Naive thymus-derived CD8-positive, alpha-beta T cell (primary cell): ENCODE measurements at regions not wholly inside any gene's neighbourhood (a gene's known extent, or its start where the extent isn't known, plus 50 kb on each side); places are given as distances from the start of the nearest gene placed in this dataset.

Source experiments
- ATAC-seq, 2 donors: fragments of 150-1000 bp; cut with Tn5 transposase in 1 of 2; sonication (Bioruptor Pico), chemical (Tn5 transposase) in 1 of 2; 1 replicate in 1 of 2; 2 replicates in 1 of 2; pipeline ENCODE4 v1.10.0; 2021; ENCODE audit warnings: mild to moderate bottlenecking in 2 of 2, moderate library complexity in 2 of 2
- POLR2A ChIA-PET: fragments of 350-600 bp; sonication (Branson Sonifier 250); formaldehyde crosslinking; loops from one replicate; lab custom pipeline; 2021; ENCODE audit warnings: antibody characterized with exemption; lab: Charles Lee
- DNase-seq, 10 donors: peaks; one replicate each; pipeline versions ENCODE4 v3.0.0 to v3.0.0-alpha.2; 2020 to 2022
- H3K27ac Mint-ChIP-seq, 10 donors: one replicate each; pipeline ENCODE4 v1.8.0; 2020 to 2022; ENCODE audit warnings: mild to moderate bottlenecking in 10 of 10, mixed read lengths in 10 of 10, moderate library complexity in 4 of 10, inconsistent platforms in 1 of 10
- H3K27me3 Mint-ChIP-seq, 5 donors: one replicate each; pipeline ENCODE4 v1.8.0; 2021 to 2022; ENCODE audit warnings: mixed read lengths in 5 of 5
- H3K36me3 Mint-ChIP-seq, 3 donors: one replicate each; pipeline ENCODE4 v1.8.0; 2020 to 2022; ENCODE audit warnings: mixed read lengths in 3 of 3, mild to moderate bottlenecking in 2 of 3, inconsistent platforms in 1 of 3
- H3K4me1 Mint-ChIP-seq, 4 donors: one replicate each; pipeline ENCODE4 v1.8.0; 2021 to 2022; ENCODE audit warnings: mixed read lengths in 4 of 4
- H3K4me3 Mint-ChIP-seq, 10 donors: one replicate each; pipeline ENCODE4 v1.8.0; 2020 to 2022; ENCODE audit warnings: mild to moderate bottlenecking in 10 of 10, mixed read lengths in 10 of 10, moderate library complexity in 6 of 10, inconsistent platforms in 1 of 10
- H3K9me3 Mint-ChIP-seq, 9 donors: one replicate each; pipeline ENCODE4 v1.8.0; 2020 to 2022; ENCODE audit warnings: mixed read lengths in 9 of 9, mild to moderate bottlenecking in 3 of 9, inconsistent platforms in 1 of 9, moderate library complexity in 1 of 9

DNA sequence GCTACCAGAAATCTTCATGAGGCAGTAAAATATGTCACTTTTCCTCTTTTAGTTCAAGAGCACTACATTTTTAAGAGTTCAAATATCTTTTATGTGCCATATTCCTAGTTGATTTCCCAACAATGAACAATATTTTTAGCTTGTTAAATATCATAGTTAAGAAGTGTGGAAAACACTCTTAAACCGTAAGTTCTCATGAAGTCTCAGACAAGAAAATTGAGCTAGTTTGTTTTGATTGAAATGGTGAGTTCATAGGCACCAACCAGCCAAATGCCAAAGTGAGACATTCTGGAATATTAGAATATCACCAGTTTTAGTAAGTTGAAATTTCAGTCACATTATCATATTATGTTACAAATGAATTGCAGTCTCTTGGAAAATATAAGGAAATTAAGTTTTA is 277.2 kb upstream of the HSF2 start:
- Mint-ChIP-seq H3K36me3 (no peaks in the 10 kb centered on the region), H3K4me1 (no peaks in the 10 kb centered on the region), H3K4me3 (no peak overlapping the region), H3K9me3 (peaks cover 0 to 10% (median 0%) of the 10 kb centered on the region in 9 donors), H3K27ac (no peak overlapping the region), H3K27me3 (peaks cover 0 to 4% (median 0%) of the 10 kb centered on the region in 5 donors)
- POLR2A ChIA-PET, result no interaction called here
- ATAC-seq, result no peak
- no peak for DNase-seq

DNA sequence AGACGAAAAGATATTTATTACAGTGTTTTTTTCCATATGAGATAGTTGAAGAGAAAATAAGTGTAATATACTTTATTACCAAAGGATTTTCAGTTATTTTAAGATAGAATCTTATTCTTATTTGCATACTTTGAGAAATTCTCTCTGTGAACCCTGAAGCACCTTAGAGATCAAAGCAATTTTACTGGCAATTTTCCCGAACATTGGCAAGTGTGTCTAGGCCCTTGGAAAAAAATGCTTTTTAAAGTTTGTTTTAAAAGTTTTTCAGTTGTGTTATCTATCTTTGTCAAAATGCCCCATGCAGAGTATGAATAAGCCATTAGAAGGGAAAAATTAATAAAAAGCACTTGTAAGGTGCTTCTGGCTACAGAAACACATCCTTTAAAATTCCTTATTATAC is 276.8 kb upstream of the HSF2 start:
- no peak for DNase-seq
- H3K27me3 Mint-ChIP-seq, result peaks cover 0 to 8% (median 0%) of the 10 kb centered on the region in 5 donors
- POLR2A ChIA-PET, result no interaction called here
- H3K4me3 Mint-ChIP-seq, result no peak overlapping the region
- ATAC-seq, result no peak
- H3K4me1 Mint-ChIP-seq, result no peaks in the 10 kb centered on the region
- H3K9me3 Mint-ChIP-seq, result peaks cover 0 to 13% (median 0%) of the 10 kb centered on the region in 9 donors
- H3K36me3 Mint-ChIP-seq, result no peaks in the 10 kb centered on the region
- no peak overlapping the region for H3K27ac Mint-ChIP-seq

DNA sequence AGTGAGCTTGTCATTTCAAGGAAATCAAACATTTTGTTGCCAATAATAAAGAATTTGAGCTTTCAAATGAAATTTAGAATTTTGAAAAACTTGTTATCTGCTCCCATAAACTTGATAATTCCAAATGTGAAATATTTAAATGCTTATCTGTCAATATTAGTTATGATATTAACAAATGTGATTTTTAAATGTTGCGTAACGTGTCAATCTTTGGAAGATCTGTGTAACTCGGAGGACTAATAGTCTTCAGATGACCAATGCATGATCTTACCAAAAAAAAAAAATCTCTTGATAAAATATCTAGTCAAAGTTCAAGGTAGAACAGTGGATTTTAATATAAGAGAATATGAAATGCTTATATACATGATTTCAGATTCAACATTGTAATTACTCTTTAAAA is 274.5 kb upstream of the HSF2 start:
- no peaks in the 10 kb centered on the region for H3K4me1 Mint-ChIP-seq
- POLR2A ChIA-PET, result no interaction called here
- peaks cover 0 to 10% (median 0%) of the 10 kb centered on the region in 9 donors for H3K9me3 Mint-ChIP-seq
- no peak overlapping the region for H3K4me3 Mint-ChIP-seq
- no peaks in the 10 kb centered on the region for H3K36me3 Mint-ChIP-seq
- no peak for ATAC-seq
- peaks cover 0 to 8% (median 0%) of the 10 kb centered on the region in 5 donors for H3K27me3 Mint-ChIP-seq
- no peak for DNase-seq
- no peak overlapping the region for H3K27ac Mint-ChIP-seq

DNA sequence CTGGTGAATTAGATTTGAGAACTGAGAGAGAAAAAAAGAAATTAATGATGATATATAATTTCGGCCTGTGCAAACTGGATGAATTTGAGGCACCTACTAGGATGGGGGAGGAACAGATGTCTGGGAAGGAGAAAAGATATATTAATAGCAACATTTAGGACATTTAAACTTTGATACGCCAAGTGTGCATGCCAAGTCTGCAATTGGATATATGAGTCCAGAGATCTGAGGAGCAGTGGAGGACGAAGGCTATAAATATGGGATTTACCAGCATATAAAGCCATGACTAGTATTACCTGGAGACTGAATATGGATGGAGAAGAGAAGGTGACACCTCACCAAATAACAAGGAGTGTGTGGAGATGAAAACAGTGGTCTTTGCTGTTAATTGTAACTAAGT is 272.6 kb upstream of the HSF2 start:
- no peaks in the 10 kb centered on the region for H3K36me3 Mint-ChIP-seq
- no peak for ATAC-seq
- H3K9me3 Mint-ChIP-seq, result peaks cover 0 to 6% (median 0%) of the 10 kb centered on the region in 9 donors
- DNase-seq, result no peak
- POLR2A ChIA-PET, result no interaction called here
- H3K27me3 Mint-ChIP-seq, result peaks cover 0 to 8% (median 0%) of the 10 kb centered on the region in 5 donors
- H3K4me3 Mint-ChIP-seq, result no peak overlapping the region
- H3K27ac Mint-ChIP-seq, result no peak overlapping the region
- H3K4me1 Mint-ChIP-seq, result peaks cover 0 to 3% (median 2%) of the 10 kb centered on the region in 4 donors

DNA sequence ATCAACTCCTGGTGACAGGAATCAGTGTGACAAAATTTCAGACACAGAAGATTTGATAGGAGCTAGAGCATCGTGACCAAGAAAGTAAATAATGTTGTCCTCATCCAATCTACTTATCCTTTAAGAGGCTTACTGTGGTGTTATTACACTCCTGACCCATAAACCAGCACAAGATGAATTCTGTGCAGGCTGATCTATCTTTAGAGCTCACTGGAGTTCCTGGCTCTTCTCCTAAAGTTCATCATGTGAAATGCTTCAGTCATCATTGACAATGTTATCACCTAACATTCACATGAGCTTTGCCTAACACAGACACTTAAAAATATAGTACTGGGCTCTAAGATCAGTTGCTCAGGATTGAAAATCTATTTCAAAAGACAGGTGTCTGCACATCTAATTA is 271.0 kb upstream of the HSF2 start:
- Mint-ChIP-seq H3K36me3 (no peaks in the 10 kb centered on the region), H3K27ac (no peak overlapping the region), H3K27me3 (peaks cover 0 to 8% (median 0%) of the 10 kb centered on the region in 5 donors), H3K9me3 (peaks cover 0 to 6% (median 0%) of the 10 kb centered on the region in 9 donors), H3K4me3 (no peak overlapping the region), H3K4me1 (peaks cover 0 to 3% (median 2%) of the 10 kb centered on the region in 4 donors)
- ATAC-seq (no peak), DNase-seq (no peak)
- POLR2A ChIA-PET, result no interaction called here

DNA sequence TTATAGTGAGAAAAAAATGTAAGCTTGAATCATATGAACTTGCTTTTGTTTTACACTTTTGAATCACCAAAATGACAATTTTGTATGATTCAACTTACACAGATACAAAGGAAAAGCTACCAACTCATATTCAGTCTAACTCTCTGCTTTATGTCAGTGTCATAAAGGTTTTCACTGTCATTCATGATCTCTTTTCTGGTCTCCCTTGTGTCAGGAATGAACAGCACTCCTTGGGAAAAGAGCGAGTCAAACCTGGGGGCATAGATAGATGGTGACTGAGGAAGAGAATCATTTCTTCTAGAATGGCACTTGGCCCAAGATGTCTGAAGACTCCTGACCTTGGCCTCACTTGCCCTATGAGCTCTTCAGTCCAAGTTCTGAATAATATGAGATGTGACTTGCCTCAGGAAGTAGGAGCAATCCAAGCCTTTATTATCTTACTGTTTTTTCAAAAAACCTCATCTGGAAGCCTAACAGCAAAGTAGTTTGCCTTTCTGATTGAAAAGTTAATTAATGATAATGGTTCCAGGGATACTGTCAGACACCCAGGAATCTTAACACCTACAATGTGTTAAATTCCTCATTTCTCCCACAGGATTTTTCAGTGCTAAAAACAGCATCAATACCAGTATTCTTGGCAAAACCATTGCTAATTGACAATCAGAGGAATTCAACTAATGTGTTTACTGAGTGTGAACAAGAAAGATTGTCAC is 270.0 kb upstream of the HSF2 start:
- POLR2A ChIA-PET, result no interaction called here
- Mint-ChIP-seq H3K36me3 (no peaks in the 10 kb centered on the region), H3K4me3 (no peak overlapping the region), H3K27ac (no peak overlapping the region), H3K4me1 (peaks cover 0 to 3% (median 2%) of the 10 kb centered on the region in 4 donors), H3K9me3 (peaks cover 0 to 6% (median 0%) of the 10 kb centered on the region in 9 donors), H3K27me3 (peaks cover 0 to 8% (median 0%) of the 10 kb centered on the region in 5 donors)
- ATAC-seq (no peak), DNase-seq (no peak)

DNA sequence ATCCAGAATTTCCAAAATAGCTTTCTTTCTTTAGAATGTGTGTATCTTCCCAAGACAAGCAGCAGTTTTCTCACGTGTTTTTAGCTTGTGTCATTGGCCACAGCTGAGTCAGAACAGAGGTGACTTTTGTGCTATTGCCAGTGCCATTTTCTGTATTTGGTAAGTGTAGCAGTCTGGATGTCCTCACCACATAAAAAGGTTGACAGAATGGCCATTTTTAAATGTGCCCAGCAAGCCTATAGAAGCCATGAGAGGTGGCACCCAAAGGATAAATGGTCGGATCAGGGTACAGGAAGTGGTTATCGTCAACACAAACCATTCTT is 269.5 kb upstream of the HSF2 start:
- Mint-ChIP-seq H3K27ac (no peak overlapping the region), H3K4me1 (peaks cover 0 to 3% (median 2%) of the 10 kb centered on the region in 4 donors), H3K4me3 (no peak overlapping the region), H3K9me3 (peaks cover 0 to 6% (median 0%) of the 10 kb centered on the region in 9 donors), H3K36me3 (no peaks in the 10 kb centered on the region), H3K27me3 (peaks cover 0 to 8% (median 0%) of the 10 kb centered on the region in 5 donors)
- DNase-seq (no peak), ATAC-seq (no peak)
- POLR2A ChIA-PET, result no interaction called here

DNA sequence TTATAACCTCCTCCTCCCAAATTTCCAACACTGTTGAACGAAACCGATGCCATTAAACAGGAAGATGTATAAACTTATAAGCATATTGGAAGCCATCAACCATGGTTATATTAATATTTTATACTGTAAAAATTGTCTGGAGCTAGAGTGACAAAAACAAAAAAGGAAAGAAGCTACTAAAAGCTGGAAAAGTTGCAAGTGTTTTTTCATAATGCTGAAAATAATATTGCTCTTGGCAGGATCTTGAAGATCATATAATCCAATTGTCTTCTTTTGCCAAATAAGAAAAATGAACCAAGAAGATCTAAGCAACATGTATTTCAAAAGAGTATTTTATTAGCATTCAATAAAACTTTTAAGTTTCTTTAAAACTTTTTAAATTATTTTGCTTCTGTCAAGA is 268.9 kb upstream of the HSF2 start:
- peaks cover 0 to 8% (median 0%) of the 10 kb centered on the region in 5 donors for H3K27me3 Mint-ChIP-seq
- H3K27ac Mint-ChIP-seq, result no peak overlapping the region
- peaks cover 0 to 6% (median 0%) of the 10 kb centered on the region in 9 donors for H3K9me3 Mint-ChIP-seq
- no peaks in the 10 kb centered on the region for H3K36me3 Mint-ChIP-seq
- ATAC-seq, result no peak
- peaks cover 0 to 3% (median 2%) of the 10 kb centered on the region in 4 donors for H3K4me1 Mint-ChIP-seq
- H3K4me3 Mint-ChIP-seq, result no peak overlapping the region
- no peak for DNase-seq
- POLR2A ChIA-PET, result no interaction called here

DNA sequence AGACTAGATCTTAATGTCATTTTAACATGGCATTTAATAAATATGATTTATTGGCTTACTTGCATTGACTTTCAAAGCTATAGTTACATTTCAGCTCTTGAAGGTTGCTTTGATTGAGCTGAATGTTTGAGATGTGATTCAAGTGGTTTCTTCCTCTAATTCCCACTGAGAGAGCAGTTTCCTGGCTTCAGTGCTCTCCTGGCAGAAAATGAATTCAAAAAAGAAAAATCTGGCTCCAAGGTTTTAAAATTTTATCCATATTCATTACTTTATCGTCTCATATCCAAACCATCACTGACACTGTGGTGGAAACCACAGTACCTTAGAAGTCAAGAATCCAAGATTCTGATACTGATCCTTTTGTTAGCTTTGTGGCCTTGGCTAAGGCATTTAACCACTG is 263.1 kb upstream of the HSF2 start:
- no peak overlapping the region for H3K4me3 Mint-ChIP-seq
- POLR2A ChIA-PET, result no interaction called here
- H3K36me3 Mint-ChIP-seq, result no peaks in the 10 kb centered on the region
- H3K9me3 Mint-ChIP-seq, result no peaks in the 10 kb centered on the region
- DNase-seq (no peak), ATAC-seq (no peak)
- H3K27me3 Mint-ChIP-seq, result peaks cover 0 to 2% (median 0%) of the 10 kb centered on the region in 5 donors
- no peaks in the 10 kb centered on the region for H3K4me1 Mint-ChIP-seq
- no peak overlapping the region for H3K27ac Mint-ChIP-seq

DNA sequence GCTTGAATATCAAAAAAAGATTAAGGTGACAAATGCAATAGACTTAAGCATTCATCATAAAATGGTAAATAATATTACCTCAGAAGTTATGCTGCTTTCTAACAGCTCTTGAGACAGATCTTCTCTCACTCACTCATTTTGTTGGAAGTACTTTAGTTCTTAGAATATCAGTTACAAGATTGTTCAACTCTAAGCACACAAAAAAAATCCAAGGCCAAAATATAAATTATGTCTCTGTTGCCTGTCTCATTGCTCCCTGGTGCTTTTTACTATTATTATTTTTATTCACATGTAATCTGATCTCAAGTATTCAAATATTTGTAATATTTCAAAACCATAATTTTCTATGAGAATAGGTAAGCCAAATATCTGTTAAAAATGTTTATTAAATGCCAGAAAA is 259.4 kb upstream of the HSF2 start:
- POLR2A ChIA-PET, result no interaction called here
- no peak for ATAC-seq
- Mint-ChIP-seq H3K27ac (no peak overlapping the region), H3K4me1 (no peaks in the 10 kb centered on the region), H3K9me3 (peaks cover 0 to 3% (median 0%) of the 10 kb centered on the region in 9 donors), H3K36me3 (no peaks in the 10 kb centered on the region), H3K4me3 (no peak overlapping the region), H3K27me3 (peaks cover 0 to 2% (median 0%) of the 10 kb centered on the region in 5 donors)
- no peak for DNase-seq

DNA sequence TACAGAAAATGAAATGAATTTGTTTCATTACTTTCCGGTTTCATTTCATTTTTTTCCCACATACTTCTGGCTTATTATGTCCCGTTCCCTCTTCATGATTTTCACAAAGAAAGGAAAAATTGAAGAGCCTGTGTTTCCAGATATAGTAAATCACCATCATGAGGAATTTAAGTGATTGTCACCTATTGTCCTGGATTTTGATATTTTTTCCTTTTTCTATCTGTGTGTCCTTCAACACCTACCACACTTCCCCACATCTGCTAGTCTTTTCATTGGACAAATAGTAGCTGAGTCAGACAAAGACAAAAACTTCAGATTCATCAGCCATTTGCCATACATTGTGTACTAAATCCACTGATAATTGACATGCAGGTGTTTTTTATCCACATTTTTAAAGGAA is 258.2 kb upstream of the HSF2 start:
- Mint-ChIP-seq H3K36me3 (no peaks in the 10 kb centered on the region), H3K9me3 (peaks cover 0 to 3% (median 0%) of the 10 kb centered on the region in 9 donors), H3K27ac (no peak overlapping the region), H3K4me1 (no peaks in the 10 kb centered on the region), H3K27me3 (peaks cover 0 to 2% (median 0%) of the 10 kb centered on the region in 5 donors), H3K4me3 (no peak overlapping the region)
- ATAC-seq, result no peak
- POLR2A ChIA-PET, result no interaction called here
- no peak for DNase-seq

DNA sequence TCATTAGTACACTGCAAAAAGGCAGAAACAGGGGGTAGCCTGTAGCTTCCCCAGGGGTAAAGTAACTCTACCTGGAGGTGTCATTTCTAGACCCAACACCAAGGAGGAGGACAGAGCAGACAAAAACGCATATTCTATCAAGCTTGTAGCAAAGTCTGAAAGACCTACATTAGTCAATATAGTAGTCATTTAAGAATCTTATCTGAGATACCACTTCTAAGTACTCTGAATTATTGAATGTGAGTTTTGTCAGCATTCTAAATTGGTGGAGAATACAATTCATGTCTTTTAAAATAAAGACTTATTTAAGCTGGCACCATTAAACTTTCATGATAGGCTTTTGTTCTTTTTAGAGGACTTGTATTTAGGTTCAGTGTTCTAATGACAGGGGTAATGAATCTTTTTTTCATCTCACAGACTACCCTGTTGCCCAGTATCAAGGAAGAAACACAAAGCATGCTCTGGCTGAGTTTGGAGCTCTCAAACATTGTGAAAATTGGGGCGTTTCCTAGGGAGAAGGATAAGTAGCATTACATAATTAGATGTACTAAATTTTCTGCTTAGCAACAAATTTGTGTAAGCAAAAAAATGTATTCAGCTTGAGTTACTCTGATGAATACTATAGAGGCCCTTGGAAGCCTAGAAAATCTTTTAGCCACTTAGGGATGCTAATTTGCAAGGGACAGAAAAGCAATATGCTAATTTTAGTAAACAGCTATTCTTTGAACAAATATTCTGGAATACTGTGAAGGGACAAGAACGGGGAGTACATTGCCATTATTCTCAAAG is 255.4 kb upstream of the HSF2 start:
- H3K27me3 Mint-ChIP-seq, result peaks cover 0 to 8% (median 0%) of the 10 kb centered on the region in 5 donors
- POLR2A ChIA-PET, result no interaction called here
- no peak overlapping the region for H3K27ac Mint-ChIP-seq
- DNase-seq, result no peak
- no peaks in the 10 kb centered on the region for H3K4me1 Mint-ChIP-seq
- H3K36me3 Mint-ChIP-seq, result no peaks in the 10 kb centered on the region
- H3K9me3 Mint-ChIP-seq, result peaks cover 0 to 3% (median 0%) of the 10 kb centered on the region in 9 donors
- H3K4me3 Mint-ChIP-seq, result no peak overlapping the region
- ATAC-seq, result no peak

DNA sequence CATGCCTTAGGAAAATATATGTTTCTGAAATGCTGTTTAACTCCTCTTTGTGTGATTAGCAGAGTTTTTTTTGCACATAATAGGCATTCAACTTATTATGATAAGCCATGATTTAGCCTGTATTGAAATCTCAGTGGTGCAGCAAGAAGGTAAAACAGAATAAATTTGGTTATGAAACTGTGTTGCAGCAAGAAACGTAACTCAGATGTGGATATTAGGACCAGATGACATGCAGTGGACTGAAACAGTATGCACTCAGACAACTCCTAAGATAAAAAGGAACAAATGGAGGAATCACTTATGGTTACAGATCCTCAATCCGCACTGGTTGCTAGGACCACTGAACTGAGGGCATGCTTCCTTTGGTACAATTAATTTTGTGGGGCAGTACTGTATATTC is 254.2 kb upstream of the HSF2 start:
- Mint-ChIP-seq H3K27me3 (peaks cover 0 to 8% (median 0%) of the 10 kb centered on the region in 5 donors), H3K4me3 (no peak overlapping the region), H3K27ac (no peak overlapping the region), H3K9me3 (peaks cover 0 to 3% (median 0%) of the 10 kb centered on the region in 9 donors), H3K4me1 (no peaks in the 10 kb centered on the region), H3K36me3 (no peaks in the 10 kb centered on the region)
- POLR2A ChIA-PET, result no interaction called here
- DNase-seq, result no peak
- no peak for ATAC-seq
